CD4-positive, alpha-beta T cell (primary cell): ENCODE measurements at regions not wholly inside any gene's neighbourhood (a gene's known extent, or its start where the extent isn't known, plus 50 kb on each side); places are given as distances from the start of the nearest gene placed in this dataset.

Source experiments
- ATAC-seq: fragments of 200-7000 bp; cut with Tn5 transposase; one replicate; pipeline ENCODE4 v1.10.0; 2022; ENCODE audit warnings: mild to moderate bottlenecking; ENCODE audit not compliant: poor library complexity
- CTCF ChIA-PET: fragments of 350-600 bp; sonication (Branson Sonifier 250); formaldehyde crosslinking; loops from one replicate; lab custom pipeline; 2021; ENCODE audit warnings: antibody characterized with exemption, inconsistent platforms; lab: Charles Lee
- POLR2A ChIA-PET: fragments of 350-600 bp; sonication (Branson Sonifier 250); formaldehyde crosslinking; loops from one replicate; lab custom pipeline; 2021; ENCODE audit warnings: antibody characterized with exemption, inconsistent platforms; lab: Charles Lee
- DNase-seq, 14 experiments: peaks; one replicate each; pipeline ENCODE4 v3.0.0-alpha.2; 2013 to 2020; ENCODE audit warnings: mixed read lengths in 2 of 14
- H3K27ac ChIP-seq, 2 donors: one replicate each; pipeline versions ENCODE4 v1.5.1 to v1.7.0; 2013; ENCODE audit warnings: low read length in 2 of 2, low read depth in 1 of 2, mild to moderate bottlenecking in 1 of 2
- H3K27me3 ChIP-seq, 2 experiments: 1 replicate in 1 of 2; 2 replicates in 1 of 2; pipeline versions ENCODE4 v1.6.1 to v1.7.0; 2013; ENCODE audit warnings: low read length in 2 of 2, control low read depth in 1 of 2, mild to moderate bottlenecking in 1 of 2, moderate library complexity in 1 of 2; ENCODE audit not compliant: insufficient read depth in 2 of 2, control insufficient read depth in 1 of 2
- H3K36me3 ChIP-seq: one replicate; pipeline ENCODE4 v1.6.1; 2013; ENCODE audit warnings: low read length, control low read depth; ENCODE audit not compliant: insufficient read depth
- H3K4me1 ChIP-seq: one replicate; pipeline ENCODE4 v1.6.1; 2013; ENCODE audit warnings: low read length, control low read depth; ENCODE audit not compliant: insufficient read depth
- H3K4me3 ChIP-seq: one replicate; pipeline ENCODE4 v1.5.1; 2013; ENCODE audit warnings: mild to moderate bottlenecking, low read length, moderate library complexity
- H3K9me3 ChIP-seq, 2 experiments: 1 replicate in 1 of 2; 2 replicates in 1 of 2; pipeline versions ENCODE4 v1.6.1 to v1.7.0; 2013; ENCODE audit warnings: low read length in 2 of 2, mild to moderate bottlenecking in 2 of 2, control low read depth in 1 of 2, moderate library complexity in 1 of 2; ENCODE audit not compliant: control insufficient read depth in 1 of 2, insufficient read depth in 1 of 2
- H3K27ac Mint-ChIP-seq: one replicate; pipeline ENCODE4 v1.8.0; 2020; ENCODE audit warnings: mixed read lengths
- H3K27me3 Mint-ChIP-seq: one replicate; pipeline ENCODE4 v1.8.0; 2021; ENCODE audit warnings: mixed read lengths
- H3K36me3 Mint-ChIP-seq: one replicate; pipeline ENCODE4 v1.8.0; 2021; ENCODE audit warnings: low read depth, mixed read lengths
- H3K4me1 Mint-ChIP-seq: one replicate; pipeline ENCODE4 v1.8.0; 2021; ENCODE audit warnings: low read depth, mixed read lengths
- H3K4me3 Mint-ChIP-seq: one replicate; pipeline ENCODE4 v1.8.0; 2020; ENCODE audit warnings: mild to moderate bottlenecking, mixed read lengths
- H3K9me3 Mint-ChIP-seq: one replicate; pipeline ENCODE4 v1.8.0; 2020; ENCODE audit warnings: mixed read lengths
- CTCF ChIP-seq: fragments of 200-600 bp; IDR thresholded peaks from one replicate; pipeline ENCODE4 v1.8.0; 2022; ENCODE audit warnings: antibody characterized with exemption, mild to moderate bottlenecking
- intact Hi-C, 2 experiments: fragments of 100-400 bp; cut with DNase I in 1 of 2; cut with micrococcal nuclease in 1 of 2; formaldehyde crosslinking; loops; one replicate each; pipeline versions ENCODE4 v1.15.1 to v1.9.0; 2023 to 2025; cut with DNase I, micrococcal nuclease

GRCh38 chr5:23579566-23579965 is 72.2 kb downstream of the PRDM9 start:
- Histone ChIP-seq H3K9me3 (no peaks in the 10 kb centered on the region), H3K27me3 (no peaks in the 10 kb centered on the region), H3K4me1 (no peaks in the 10 kb centered on the region), H3K36me3 (no peaks in the 10 kb centered on the region), H3K4me3 (no peak overlapping the region), H3K27ac (no peak overlapping the region)
- no peak overlapping the region for H3K4me3 Mint-ChIP-seq
- no peak for TF ChIP-seq CTCF
- H3K4me1 Mint-ChIP-seq, result no peaks in the 10 kb centered on the region
- no peak for ATAC-seq
- H3K27me3 Mint-ChIP-seq, result no peaks in the 10 kb centered on the region
- H3K27ac Mint-ChIP-seq, result no peak overlapping the region
- no peak for DNase-seq
- H3K9me3 Mint-ChIP-seq, result peaks cover 2% of the 10 kb centered on the region
- POLR2A ChIA-PET, result no interaction called here
- intact Hi-C loops, result no loop called here
- CTCF ChIA-PET, result no interaction called here
- H3K36me3 Mint-ChIP-seq, result no peaks in the 10 kb centered on the region

- intact Hi-C loops, result no loop called here
- no peaks in the 10 kb centered on the region for H3K9me3 Mint-ChIP-seq
- no peaks in the 10 kb centered on the region for H3K36me3 Mint-ChIP-seq
- no peak for TF ChIP-seq CTCF
- ChIA-PET POLR2A (no interaction called here), CTCF (interaction anchor here (1.5 kb wide), 1 partner anchor 9 kb away, joined by 3 read pairs; no protein-coding TSS in a partner anchor)
- no peaks in the 10 kb centered on the region for H3K9me3 ChIP-seq
- H3K4me3 Mint-ChIP-seq, result no peak overlapping the region
- no peaks in the 10 kb centered on the region for H3K4me1 Mint-ChIP-seq
- no peak overlapping the region for H3K4me3 ChIP-seq
- ATAC-seq (no peak), DNase-seq (no peak)
- no peaks in the 10 kb centered on the region for H3K27me3 ChIP-seq
- no peak overlapping the region for H3K27ac ChIP-seq
- H3K36me3 ChIP-seq, result no peaks in the 10 kb centered on the region
- no peaks in the 10 kb centered on the region for H3K27me3 Mint-ChIP-seq
- H3K4me1 ChIP-seq, result no peaks in the 10 kb centered on the region
- H3K27ac Mint-ChIP-seq, result no peak overlapping the region
Observed at GRCh38 chr5:23583081-23583480, 75.7 kb downstream of the PRDM9 start.

- TF ChIP-seq CTCF, result no peak
- intact Hi-C loops, result no loop called here
- no peaks in the 10 kb centered on the region for H3K36me3 ChIP-seq
- Mint-ChIP-seq H3K9me3 (peaks cover 15% of the 10 kb centered on the region), H3K27me3 (no peaks in the 10 kb centered on the region), H3K4me1 (no peaks in the 10 kb centered on the region), H3K27ac (no peak overlapping the region), H3K36me3 (no peaks in the 10 kb centered on the region), H3K4me3 (no peak overlapping the region)
- no peaks in the 10 kb centered on the region for H3K27me3 ChIP-seq
- POLR2A ChIA-PET, result no interaction called here
- H3K9me3 ChIP-seq, result peaks cover 0 to 4% of the 10 kb centered on the region in 2 experiments
- DNase-seq (no peak), ATAC-seq (no peak)
- no peaks in the 10 kb centered on the region for H3K4me1 ChIP-seq
- H3K27ac ChIP-seq, result no peak overlapping the region
- CTCF ChIA-PET, result no interaction called here
- no peak overlapping the region for H3K4me3 ChIP-seq
Observed at GRCh38 chr5:23588841-23589326, 81.5 kb downstream of the PRDM9 start.
